ENCODE measurements at regions not wholly inside any gene's neighbourhood (a gene's known extent, or its start where the extent isn't known, plus 50 kb on each side); places are given as distances from the start of the nearest gene placed in this dataset.

DNA sequence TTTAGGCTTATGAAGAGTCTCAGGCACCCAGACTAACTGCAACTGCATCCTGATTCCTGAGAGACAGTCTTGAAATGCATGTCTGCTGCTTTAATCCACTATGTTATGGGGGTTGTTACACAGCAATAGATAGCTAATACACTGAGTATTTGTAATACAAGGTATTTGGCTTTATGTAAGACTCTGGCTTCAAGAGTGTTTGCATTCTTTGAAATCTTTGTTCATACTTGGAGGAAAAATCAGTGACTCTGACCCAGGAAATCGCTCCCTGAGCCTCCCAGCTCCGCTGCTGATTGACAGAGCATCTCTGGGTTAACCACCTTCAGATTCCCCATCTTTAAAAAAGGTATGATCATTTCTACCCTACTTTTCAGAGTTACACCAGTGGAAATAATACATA, 133.9 kb downstream of the MTPAP start:
- TF ChIP-seq, protein P1, sequence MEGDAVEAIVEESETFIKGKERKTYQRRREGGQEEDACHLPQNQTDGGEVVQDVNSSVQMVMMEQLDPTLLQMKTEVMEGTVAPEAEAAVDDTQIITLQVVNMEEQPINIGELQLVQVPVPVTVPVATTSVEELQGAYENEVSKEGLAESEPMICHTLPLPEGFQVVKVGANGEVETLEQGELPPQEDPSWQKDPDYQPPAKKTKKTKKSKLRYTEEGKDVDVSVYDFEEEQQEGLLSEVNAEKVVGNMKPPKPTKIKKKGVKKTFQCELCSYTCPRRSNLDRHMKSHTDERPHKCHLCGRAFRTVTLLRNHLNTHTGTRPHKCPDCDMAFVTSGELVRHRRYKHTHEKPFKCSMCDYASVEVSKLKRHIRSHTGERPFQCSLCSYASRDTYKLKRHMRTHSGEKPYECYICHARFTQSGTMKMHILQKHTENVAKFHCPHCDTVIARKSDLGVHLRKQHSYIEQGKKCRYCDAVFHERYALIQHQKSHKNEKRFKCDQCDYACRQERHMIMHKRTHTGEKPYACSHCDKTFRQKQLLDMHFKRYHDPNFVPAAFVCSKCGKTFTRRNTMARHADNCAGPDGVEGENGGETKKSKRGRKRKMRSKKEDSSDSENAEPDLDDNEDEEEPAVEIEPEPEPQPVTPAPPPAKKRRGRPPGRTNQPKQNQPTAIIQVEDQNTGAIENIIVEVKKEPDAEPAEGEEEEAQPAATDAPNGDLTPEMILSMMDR (IDR thresholded peaks at IDR 0.05): no peak
- no peak for TF ChIP-seq POLR2AphosphoS5 (IDR thresholded peaks at IDR 0.05)

Data from transverse colon (tissue), 4 donors.